ENCODE measurements at regions not wholly inside any gene's neighbourhood (a gene's known extent, or its start where the extent isn't known, plus 50 kb on each side); places are given as distances from the start of the nearest gene placed in this dataset.

DNA sequence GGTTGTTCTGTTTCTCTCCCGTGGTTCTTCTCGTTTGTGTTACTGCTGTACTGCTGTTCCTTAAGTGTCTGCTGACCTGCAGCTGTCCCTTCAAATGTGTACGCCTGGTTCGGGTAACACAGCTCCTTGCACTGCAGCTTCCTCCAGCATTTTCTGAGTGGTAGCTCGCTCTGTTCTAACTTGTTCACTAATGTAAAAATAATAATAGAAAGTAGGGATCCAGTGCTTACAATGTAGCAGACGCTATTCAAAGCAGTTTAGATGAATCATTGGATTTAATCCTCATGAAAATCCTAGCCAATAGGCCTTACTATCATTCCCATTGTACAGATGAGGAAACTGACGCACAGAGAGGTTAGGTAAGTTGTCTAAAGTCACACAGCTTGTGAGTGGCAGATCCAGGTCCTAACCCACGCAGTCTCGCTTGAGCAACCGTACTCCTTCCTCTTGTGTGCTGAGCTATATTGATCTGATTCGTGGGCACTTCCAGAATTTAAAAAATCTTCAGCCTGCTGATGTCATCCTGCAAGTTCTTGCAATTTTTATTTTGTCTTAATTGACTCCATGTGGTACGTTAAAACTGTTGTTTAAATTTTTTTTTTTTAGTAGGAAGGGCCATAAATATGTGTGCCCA lies 448.2 kb upstream of the FAT1 start:
- TF ChIP-seq ETV6 (CRISPR knock-in tag; conservative IDR thresholded peaks at IDR 0.05) (no peak), RELA (CRISPR knock-in tag; IDR thresholded peaks at IDR 0.05) (no peak), EZH2 (conservative IDR thresholded peaks at IDR 0.05; ENCODE audit: low read depth, low read length) (no peak), LRRFIP1 (CRISPR knock-in tag; conservative IDR thresholded peaks at IDR 0.05) (no peak), ZNF550 (CRISPR knock-in tag; IDR thresholded peaks at IDR 0.05; ENCODE audit: borderline replicate concordance) (no peak), GTF3A (CRISPR knock-in tag; conservative IDR thresholded peaks at IDR 0.05) (no peak), ZNF260 (CRISPR knock-in tag; IDR thresholded peaks at IDR 0.05; ENCODE audit: borderline replicate concordance, low read depth) (no peak), CTCF (CRISPR knock-in tag; IDR thresholded peaks at IDR 0.05) (no peak), MYC (CRISPR knock-in tag; IDR thresholded peaks at IDR 0.05; ENCODE audit: borderline replicate concordance) (no peak), MTF1 (CRISPR knock-in tag; IDR thresholded peaks at IDR 0.05) (no peak), KDM4B (CRISPR knock-in tag; IDR thresholded peaks at IDR 0.05) (no peak), USF2 (IDR thresholded peaks at IDR 0.05; ENCODE audit: low read depth, low read length) (no peak), USF2 (CRISPR knock-in tag; IDR thresholded peaks at IDR 0.05; ENCODE audit: borderline replicate concordance) (no peak), POLR2A (IDR thresholded peaks at IDR 0.05; ENCODE audit: insufficient read depth in 1 of 2, low read depth in 2 of 2, low read length in 2 of 2) (no peak)
